NAMALWA (cell line): ENCODE measurements at regions not wholly inside any gene's neighbourhood (a gene's known extent, or its start where the extent isn't known, plus 50 kb on each side); places are given as distances from the start of the nearest gene placed in this dataset.

Source experiments
- DNase-seq: peaks from one replicate; pipeline ENCODE4 v3.0.0-alpha.2; 2015; ENCODE audit warnings: low spot score

GRCh38 chr6:4191271-4191721, 55.9 kb upstream of the ECI2 start:
- DNase-seq: no peak

GRCh38 chr6:4189249-4189648, 53.9 kb upstream of the ECI2 start:
- no peak for DNase-seq

- no peak for DNase-seq
Observed at GRCh38 chr6:4188801-4189200, 53.4 kb upstream of the ECI2 start.

GRCh38 chr6:4187480-4187879, 52.1 kb upstream of the ECI2 start:
- DNase-seq: no peak

GRCh38 chr6:4186385-4186784, 51.0 kb upstream of the ECI2 start:
- no peak for DNase-seq

GRCh38 chr6:4185846-4186245, 50.5 kb upstream of the ECI2 start:
- no peak for DNase-seq

- DNase-seq: no peak
Observed at GRCh38 chr6:4185419-4185818, 50.0 kb upstream of the ECI2 start.
